SK-N-DZ (cell line): ENCODE measurements at regions not wholly inside any gene's neighbourhood (a gene's known extent, or its start where the extent isn't known, plus 50 kb on each side); places are given as distances from the start of the nearest gene placed in this dataset.

Experiments
- DNase-seq: peaks from one replicate; pipeline ENCODE4 v3.0.0-alpha.2; 2015; ENCODE audit warnings: low spot score
- small RNA-seq, 2 experiments: library from RNA; depleted of rRNA; stranded (forward); fragments of <200 nt; gene quantifications; one replicate each; pipeline ENCODE3, GENCODE V24; 2014

DNA sequence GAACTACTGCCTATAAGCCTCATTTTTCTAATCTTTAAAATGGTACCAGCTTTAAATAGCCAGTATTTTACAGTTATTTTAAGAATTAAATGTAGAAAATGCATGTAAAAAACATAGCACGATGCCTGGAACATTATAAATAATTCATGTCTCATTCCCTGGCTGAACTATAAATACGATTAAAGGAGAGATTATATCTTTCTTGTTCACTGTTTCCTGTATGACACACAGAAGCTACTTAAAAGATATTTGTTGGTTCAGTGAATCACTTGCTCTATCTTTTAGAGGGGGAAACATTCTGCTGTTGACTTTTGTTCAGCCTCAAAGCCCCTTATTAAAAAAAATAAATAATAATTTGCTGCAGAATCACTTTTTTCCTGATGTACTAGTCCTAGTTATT, 406.9 kb downstream of the LRFN5 start:
- DNase-seq = no peak

DNA sequence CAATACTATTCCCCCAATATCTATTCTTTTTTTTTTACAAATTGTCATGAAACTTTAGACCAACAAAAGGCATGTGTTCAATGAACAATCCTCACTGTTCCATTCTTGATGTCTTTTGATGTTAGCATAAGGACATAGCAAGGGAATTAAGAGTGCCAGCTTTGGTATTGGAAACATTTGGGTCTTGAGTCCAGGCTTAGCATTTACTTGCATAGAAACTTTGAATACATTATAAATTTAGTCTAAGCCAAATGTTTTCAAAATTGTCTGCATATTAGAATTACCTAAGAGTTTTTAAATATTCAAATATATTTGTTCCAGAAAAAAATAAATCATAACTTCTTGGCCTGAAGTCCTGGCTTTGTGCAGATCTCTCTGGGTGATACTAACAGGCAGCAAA, 406.5 kb downstream of the LRFN5 start:
- no peak for DNase-seq

DNA sequence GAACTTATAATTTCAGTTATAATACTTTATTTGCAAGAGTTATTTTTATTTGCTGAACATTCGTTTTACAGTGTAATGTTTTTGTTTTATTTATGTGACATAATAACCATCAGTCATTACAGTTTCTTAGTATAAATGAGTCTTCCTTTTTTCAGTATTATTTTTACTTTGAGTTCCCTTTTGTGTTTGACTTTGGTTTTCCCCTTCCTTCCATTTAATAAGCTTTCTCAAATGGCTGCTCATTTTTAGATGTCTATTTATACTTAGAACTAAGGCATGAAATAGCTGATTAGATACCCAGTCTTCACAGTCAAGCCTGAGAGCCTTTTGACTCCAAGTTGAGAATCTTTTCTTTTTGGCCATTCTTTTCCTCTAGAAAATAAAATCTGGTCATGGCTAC, 404.5 kb downstream of the LRFN5 start:
- DNase-seq = no peak

DNA sequence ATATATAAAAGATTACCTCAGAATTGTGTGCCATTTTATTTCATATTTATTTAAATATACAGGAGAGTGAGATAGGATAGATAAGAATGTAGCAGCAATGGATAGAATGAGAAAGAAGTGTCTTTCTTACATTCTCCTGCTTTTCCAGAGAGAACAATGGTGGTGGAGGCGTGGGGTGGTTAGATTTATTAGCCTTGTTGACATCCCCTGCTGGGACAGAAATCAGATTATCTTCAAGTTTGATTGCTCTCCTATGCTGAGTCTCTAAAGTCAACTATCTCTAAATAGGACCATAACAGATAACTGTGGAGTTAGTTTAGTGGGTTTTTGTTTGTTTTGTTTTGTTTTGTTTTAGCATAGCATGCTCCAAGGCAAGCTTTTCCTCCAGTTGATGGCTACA, 397.6 kb downstream of the LRFN5 start:
- DNase-seq = no peak

DNA sequence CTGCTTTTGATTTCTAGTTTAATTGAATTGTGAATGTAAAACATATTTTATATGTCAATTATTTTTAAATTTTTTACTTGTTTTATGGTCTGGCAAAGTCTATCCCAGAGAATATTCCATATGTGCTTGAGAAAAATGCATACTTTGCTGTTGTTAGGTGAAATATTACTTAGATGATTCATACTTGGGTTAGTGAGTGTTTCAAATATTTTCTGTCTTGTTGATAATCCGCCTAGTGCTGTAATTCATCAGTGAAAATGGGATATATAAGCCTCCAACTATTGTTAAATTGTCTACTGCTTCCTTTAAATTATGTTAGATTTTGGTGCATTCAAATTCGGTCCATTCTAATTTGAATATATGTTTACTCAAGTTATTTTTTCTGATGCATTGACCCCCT, 395.5 kb downstream of the LRFN5 start:
- DNase-seq = no peak

DNA sequence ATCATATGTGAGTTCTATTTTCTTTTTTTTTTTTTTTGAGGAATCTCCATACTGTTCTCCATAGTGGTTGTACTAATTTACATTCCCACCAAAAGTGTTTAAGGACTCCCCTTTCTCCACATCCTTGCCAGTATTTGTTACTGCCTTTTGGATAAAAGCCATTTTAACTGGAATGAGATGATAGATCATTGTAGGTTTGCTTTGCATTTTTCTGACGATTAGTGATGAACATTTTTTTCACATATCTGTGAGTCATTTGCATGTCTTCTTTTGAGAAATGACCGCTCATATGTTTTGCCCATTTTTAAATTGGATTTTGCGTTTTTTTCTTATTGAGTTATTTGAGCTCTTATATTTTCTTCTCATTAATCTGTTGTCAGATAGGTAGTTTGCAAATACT, 394.8 kb downstream of the LRFN5 start:
- no peak for DNase-seq

DNA sequence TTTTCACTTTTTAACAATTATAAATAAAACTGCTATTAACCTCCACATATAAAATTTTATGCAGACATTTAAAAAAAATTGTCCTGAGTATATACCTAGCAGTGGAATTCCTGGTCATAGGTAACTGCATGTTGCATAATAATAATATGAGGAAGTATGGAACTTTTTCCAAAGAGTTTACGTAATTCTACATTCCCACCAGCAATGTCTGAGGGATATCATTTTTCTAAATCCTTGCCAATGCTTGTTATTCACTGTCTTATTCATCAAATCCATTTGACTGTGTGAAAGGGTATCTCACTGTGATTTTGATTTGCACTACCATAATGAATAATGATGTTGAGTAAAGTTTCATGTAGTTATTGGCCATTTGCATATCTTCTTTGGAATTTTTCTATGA, 393.8 kb downstream of the LRFN5 start:
- DNase-seq = no peak

DNA sequence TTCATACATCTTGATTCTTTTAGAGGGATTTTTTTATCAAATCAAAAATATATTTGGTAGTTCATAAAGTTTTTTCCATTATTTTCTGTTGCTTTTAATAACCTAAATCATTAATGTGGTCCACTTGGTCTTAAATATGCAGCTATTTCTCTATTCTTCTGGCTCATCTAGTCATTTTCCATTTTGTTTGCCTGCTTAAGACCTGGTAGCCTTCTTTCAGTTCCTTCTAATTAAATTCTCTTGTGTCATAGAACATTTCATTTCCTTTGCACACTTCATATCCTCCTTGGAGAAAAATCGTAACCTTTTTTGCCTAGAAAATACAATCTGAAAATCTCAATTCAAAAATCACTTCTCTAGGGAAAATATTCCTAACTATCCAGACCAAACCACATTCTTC, 387.0 kb downstream of the LRFN5 start:
- no peak for DNase-seq

DNA sequence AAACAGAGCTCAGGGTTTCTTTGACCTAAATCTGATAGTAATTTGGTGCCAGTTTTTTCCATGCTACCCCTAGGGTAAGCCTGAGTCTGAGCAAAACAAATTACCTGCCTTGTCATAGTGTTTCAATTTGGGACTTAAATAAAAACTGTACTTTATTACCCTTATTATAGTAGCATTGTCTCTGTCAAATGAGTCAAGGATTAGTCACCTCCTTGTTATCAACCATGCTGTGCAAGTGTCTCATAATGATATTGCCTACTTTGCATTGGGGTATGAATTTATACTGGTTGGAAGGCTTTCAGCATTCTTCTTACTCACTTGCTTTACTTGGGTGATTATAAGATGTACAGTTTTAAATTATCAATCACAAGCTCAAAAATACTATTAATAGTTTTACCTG, 380.0 kb downstream of the LRFN5 start:
- DNase-seq = no peak

DNA sequence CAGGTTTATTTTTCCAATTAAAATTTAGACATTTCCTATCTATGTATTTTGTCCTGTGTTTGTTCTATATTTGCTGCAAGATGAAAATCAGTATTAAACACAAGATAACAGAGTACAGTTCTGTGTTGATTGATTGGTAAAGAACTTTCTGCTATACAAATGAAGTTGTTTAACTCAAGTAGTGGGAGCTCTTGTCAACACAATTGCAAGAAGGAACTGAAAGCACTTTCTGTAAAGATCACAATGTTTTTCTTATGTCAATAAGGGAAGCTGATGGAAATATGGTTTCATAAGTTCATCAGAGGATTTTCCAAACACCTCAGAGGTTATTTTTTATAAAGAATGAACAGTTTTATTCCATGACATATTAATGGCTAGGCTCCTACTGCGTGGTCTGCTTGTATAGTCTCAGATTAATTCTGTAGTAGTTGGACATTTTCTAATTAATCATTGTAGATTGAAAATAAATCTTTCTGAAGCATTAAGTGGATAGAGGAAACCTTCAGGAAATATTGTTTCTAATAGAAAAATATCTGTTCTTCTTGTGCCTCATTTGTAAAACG, 379.5 kb downstream of the LRFN5 start:
- DNase-seq = no peak

DNA sequence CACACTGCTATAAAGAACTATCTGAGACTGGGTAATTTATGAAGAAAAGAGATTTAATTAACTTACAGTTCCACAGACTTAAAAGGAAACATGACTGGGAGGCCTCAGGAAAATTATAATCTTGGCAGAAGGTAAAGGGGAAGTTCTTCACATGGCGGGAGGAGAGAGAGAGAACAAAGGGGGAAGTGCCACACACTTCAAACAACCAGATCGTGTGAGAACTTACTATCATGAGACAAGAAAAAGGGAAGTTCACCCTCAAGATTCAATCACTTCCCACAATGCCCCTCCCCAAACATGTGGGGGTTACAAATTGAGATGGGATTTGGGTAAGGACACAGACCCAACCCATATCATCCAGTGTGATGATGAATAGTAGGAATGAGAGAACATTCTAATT, 366.5 kb downstream of the LRFN5 start:
- DNase-seq = no peak

DNA sequence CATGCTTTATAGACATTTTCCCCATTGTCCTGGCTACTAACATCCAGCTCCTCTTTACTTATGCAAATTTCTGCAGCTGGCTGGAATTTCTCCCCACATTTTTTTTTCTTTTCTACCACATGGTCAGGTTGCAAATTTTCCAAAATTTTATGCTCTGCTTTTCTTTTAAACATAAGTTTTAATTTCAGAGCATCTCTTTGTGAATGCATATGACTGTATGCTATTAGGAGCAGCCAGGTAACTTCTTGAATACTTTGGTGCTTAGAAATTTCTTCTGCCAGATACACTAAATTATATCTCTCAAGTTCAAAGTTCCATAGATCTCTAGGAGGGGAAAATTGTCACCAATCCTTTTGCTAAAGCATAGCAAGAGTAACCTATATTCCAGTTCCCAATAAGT, 365.9 kb downstream of the LRFN5 start:
- DNase-seq = no peak

DNA sequence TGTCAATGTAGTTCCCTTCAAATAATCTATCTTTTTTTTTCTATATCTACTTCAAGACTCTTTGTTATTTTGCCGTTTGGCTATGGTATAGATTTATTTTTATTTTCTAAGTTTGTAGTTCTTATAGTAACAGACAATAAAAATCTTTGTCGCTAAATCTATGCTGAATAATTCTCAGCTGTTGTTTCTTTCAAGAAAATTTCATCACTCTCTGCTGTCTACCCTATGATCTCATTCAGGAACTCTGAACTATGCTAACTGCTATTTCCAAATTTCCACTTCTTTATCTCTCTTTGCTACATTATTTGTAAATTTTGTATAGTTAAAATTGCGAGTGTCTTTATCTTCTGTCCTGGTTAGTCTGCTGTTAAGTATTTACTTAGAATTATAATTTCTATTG, 353.6 kb downstream of the LRFN5 start:
- DNase-seq = no peak

DNA sequence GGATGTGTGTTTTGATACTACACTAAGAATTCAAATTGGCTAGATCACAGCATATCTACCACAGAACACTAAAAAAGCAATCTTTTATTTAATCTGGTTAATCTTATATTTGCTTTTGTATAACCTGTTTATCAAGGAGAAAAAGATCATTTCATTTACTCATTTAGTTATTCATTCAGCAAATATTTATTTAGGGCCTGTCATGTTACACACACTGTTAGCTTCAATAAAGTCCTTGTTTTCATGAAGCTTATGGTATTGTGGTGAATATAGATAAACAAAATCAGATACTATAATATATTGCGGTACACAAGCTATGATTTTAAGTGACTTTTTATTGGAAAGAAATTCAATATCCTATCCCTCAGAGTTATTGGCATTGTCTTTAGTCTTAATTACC, 350.8 kb downstream of the LRFN5 start:
- no peak for DNase-seq

Small RNA genes in the stretch of these regions (small RNA-seq; reads per million reads assigned to genes)
- gene AL163153.1 (0 reads per million in 2 experiments), gene AL358913.1 (0 reads per million in 2 experiments), gene AL442163.3 (0 reads per million in 2 experiments)
